ENCODE measurements at regions not wholly inside any gene's neighbourhood (a gene's known extent, or its start where the extent isn't known, plus 50 kb on each side); places are given as distances from the start of the nearest gene placed in this dataset.

DNA sequence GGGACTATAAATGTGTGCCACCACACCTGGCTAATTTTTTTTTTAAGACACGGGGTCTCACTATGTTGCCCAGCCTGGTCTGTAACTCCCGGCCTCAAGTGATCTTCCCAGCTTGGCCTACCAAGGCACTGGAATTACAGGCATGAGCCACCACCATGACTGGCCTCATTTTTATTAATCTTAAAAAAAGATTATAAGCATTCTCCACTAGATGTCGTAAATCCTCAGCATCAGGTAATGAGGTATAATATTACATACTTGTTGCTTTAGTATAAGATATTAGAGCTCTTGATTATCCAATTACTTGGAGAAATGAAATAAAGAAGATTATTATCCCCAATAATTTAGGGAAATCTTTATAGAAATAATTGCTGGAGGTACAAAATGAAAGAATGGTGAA lies 78.2 kb upstream of the HTR1A start:
- TF ChIP-seq, protein P1, sequence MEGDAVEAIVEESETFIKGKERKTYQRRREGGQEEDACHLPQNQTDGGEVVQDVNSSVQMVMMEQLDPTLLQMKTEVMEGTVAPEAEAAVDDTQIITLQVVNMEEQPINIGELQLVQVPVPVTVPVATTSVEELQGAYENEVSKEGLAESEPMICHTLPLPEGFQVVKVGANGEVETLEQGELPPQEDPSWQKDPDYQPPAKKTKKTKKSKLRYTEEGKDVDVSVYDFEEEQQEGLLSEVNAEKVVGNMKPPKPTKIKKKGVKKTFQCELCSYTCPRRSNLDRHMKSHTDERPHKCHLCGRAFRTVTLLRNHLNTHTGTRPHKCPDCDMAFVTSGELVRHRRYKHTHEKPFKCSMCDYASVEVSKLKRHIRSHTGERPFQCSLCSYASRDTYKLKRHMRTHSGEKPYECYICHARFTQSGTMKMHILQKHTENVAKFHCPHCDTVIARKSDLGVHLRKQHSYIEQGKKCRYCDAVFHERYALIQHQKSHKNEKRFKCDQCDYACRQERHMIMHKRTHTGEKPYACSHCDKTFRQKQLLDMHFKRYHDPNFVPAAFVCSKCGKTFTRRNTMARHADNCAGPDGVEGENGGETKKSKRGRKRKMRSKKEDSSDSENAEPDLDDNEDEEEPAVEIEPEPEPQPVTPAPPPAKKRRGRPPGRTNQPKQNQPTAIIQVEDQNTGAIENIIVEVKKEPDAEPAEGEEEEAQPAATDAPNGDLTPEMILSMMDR (conservative IDR thresholded peaks at IDR 0.05; ENCODE audit: low read length) = peak; percentile 54
- no peak for TF ChIP-seq EZH2phosphoT487 (IDR thresholded peaks at IDR 0.05; ENCODE audit: borderline replicate concordance, low read depth, low read length)

All from OCI-LY7 (cell line).